AG10803 (cell line): ENCODE measurements at regions not wholly inside any gene's neighbourhood (a gene's known extent, or its start where the extent isn't known, plus 50 kb on each side); places are given as distances from the start of the nearest gene placed in this dataset.
A peak's percentile ranks its signal among the peaks of the same experiment; 100 is the strongest.

Experiments
- DNase-seq: peaks from one replicate; pipeline ENCODE4 v3.0.0; 2010; ENCODE audit warnings: low read depth
- H3K4me3 ChIP-seq: 2 replicates; pipeline ENCODE4 v1.5.1; 2011; ENCODE audit warnings: mild to moderate bottlenecking, low read length, control low read depth
- TF ChIP-seq, protein P1 (sequence below): conservative IDR thresholded peaks from 2 replicates; pipeline ENCODE4 v1.5.1; 2011; ENCODE audit warnings: mild to moderate bottlenecking, low read length, control low read depth, inconsistent platforms

DNA sequence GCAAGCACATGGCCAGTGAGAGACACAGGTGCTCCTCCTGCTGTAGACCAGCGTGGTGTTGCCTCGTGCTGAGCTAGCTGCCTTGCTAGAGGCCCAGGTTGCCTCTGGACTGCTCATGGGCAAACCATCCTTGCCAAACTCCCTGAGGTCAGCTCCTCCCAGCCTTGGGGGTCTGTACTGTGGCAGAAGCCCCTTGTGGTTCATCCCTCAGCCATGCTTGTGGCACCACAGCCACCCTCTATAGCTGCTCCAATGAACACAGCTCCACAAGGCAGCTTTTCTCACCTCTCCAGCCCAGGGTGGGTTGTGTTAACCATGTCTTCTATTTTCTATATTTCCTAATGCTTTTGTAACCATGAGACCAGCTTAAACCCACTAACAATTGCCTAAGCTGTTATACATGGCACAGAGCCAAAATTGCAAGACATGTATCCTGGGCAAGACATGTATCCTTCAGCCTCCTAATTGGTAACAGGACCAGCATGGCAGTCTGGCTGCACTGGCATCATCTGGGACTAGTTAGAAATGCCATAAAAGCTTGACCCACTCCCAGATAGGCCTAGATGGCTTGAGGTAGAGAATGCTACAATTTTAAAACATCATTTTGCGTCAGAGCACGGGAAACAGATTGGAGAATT lies 183.1 kb upstream of the S1PR3 start:
- H3K4me3 ChIP-seq = no peak overlapping the region
- peak; percentile 89 for DNase-seq
- TF ChIP-seq, protein P1, sequence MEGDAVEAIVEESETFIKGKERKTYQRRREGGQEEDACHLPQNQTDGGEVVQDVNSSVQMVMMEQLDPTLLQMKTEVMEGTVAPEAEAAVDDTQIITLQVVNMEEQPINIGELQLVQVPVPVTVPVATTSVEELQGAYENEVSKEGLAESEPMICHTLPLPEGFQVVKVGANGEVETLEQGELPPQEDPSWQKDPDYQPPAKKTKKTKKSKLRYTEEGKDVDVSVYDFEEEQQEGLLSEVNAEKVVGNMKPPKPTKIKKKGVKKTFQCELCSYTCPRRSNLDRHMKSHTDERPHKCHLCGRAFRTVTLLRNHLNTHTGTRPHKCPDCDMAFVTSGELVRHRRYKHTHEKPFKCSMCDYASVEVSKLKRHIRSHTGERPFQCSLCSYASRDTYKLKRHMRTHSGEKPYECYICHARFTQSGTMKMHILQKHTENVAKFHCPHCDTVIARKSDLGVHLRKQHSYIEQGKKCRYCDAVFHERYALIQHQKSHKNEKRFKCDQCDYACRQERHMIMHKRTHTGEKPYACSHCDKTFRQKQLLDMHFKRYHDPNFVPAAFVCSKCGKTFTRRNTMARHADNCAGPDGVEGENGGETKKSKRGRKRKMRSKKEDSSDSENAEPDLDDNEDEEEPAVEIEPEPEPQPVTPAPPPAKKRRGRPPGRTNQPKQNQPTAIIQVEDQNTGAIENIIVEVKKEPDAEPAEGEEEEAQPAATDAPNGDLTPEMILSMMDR = no peak

DNA sequence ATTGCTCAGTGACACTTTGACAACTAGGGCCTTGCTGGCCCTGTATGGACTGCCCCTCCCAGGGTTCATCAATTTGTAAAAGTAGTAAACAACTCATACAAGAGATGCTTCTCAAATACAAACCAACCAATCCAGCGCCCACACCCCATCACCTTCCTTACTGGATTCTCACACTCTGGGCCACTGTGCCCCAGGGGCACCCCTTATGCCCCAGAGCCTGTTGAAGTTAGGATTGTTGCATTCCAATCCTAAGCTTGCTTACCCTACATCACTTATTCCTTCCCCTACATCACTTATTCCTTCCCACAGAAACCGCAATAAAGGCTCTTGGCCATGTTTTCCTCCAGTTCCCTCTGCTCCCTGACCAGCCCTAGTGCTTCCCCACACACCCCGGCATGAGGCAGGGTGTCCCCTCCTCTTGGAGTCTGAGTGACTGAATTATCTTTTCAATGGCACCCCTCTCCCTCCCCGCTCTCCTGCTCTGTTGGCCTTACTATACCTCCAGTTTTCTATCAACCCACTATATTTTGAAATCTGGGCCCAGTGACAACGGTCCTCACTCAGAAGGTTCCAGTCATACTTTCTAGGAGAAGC lies 182.4 kb upstream of the S1PR3 start:
- DNase-seq = no peak
- TF ChIP-seq, protein P1 = no peak
- H3K4me3 ChIP-seq = no peak overlapping the region

DNA sequence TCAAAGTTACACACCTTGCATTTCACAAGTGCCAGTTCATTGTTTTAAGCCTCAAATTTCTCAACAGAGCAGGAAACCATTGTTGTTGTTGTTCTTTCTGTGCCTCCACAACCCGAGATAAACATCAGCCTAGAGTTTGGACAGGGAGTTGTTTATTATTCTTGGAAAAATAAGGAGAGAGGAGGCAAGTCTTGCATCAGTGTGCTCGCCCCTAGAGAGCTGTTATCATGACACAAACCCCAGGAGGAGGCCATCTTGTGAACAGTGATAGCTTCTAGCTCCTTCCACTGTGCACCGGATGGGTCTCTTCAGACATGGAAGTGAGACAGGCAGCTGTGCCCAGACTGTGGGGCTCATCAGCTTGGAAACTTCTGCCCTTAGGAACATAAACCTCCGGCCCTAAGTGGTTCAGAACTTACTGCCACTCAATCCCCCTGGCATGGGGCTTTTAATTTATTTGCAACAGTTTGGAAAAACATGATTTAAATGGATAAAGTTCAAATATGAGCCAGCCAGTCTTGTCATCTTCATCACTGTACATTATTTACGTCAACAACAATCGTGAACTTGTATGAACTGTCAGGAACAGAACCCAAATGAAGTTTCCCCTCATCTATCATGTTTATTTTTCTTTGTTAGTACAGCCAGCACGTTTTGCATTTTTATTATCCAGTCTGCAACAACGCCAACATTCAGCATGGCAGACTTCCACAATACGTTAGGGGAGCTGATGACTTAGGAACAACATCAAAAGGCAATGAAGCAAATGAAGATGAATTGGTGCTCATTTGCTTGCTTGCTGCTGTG lies 181.7 kb upstream of the S1PR3 start:
- DNase-seq = peak; percentile 23
- TF ChIP-seq, protein P1 = no peak
- H3K4me3 ChIP-seq = no peak overlapping the region

DNA sequence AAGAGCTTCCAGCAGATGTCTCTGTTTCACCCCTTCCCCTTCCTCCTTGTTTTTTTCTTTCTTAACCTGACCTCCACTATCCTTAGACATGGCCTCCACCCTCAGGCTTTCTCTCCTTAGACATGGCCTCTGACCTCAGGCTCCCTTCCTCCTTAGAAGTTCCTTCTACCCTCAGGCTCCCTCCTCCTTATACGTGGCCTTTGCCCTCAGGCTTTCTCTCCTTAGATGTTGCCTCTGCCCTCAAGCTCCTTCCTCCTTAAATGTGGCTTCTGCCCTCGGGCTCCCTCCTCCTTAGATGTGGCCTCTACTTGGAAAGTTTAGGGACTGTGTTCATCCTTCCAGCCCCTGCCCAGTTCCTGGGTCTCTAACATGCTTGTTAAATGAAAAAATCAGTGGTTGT lies 180.4 kb upstream of the S1PR3 start:
- TF ChIP-seq, protein P1 = no peak
- DNase-seq = no peak
- H3K4me3 ChIP-seq = no peak overlapping the region

DNA sequence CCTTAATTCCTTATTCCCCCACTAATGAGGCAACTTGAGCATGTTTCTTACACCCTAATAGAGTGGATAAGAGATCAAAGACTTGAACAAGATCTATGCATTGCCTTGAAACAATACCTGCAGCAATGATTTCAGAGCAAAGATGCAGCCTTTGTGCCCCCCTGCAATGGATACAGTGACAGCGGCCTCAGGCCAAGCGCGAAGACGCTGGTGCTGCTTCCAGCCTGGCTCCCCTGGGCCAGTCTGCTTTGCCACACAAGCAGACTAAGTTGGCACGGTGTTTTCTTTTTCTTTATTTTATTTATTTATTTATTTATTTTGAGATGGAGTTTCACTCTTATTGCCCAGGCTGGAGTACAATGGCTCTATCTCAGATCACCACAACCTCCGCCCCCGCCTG lies 179.8 kb upstream of the S1PR3 start:
- H3K4me3 ChIP-seq = no peak overlapping the region
- DNase-seq = no peak
- TF ChIP-seq, protein P1 = no peak

DNA sequence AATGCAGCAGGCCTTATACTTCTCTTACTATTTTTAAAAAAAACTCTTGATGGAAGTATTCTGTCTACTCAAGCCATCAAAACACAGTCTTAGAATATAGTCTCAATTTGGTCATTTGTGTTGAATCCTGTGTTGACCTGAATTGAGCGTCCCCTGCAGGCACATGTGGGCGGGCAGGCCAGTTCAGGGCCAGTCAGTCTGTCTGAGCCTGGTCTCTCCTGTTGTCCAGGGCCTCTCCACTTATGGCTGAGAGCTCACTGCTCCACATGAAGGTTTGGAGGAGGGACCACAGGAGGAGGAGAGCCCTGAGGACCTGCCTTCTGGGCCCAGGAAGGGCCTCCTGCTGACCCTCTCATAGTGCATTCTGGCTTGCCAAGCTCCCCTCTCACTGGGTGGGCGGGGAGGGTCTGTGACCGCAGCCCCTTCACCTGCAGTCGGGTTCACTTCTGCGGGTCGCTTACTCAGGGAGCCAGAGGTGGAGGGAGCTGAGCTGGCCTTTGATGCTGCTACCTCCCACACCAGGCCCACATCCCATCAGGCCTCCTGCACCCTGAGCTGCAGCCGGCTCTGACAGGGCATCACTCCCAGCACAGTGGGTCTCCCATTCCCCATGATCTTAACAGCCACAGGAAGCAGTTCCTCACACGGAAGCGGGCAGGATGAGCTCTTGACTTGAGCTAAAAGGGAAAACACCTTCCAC lies 178.2 kb upstream of the S1PR3 start:
- TF ChIP-seq, protein P1 = no peak
- DNase-seq = no peak
- no peak overlapping the region for H3K4me3 ChIP-seq
